ENCODE measurements at regions not wholly inside any gene's neighbourhood (a gene's known extent, or its start where the extent isn't known, plus 50 kb on each side); places are given as distances from the start of the nearest gene placed in this dataset.

DNA sequence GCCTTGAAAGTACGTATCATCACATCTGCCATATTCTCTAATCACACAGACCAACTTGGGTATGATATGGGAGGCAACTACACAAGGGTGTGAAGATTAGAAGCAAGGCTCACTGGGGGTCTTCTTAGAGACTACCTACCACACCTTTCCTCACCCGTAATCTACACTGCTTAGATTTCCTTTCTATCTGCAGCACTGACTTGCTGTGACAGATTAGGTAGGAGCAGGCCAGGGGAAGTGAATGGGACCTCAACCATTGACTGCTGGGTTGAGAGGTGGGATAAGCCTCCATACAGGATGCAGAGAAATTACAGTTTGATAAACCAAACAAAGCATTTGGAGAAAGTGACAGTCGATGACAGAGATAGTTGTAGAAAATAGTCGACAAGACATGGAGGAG is 119.0 kb upstream of the SERPINE2 start:
- no peak for TF ChIP-seq POLR2AphosphoS5 (IDR thresholded peaks at IDR 0.05)
- TF ChIP-seq, protein P1, sequence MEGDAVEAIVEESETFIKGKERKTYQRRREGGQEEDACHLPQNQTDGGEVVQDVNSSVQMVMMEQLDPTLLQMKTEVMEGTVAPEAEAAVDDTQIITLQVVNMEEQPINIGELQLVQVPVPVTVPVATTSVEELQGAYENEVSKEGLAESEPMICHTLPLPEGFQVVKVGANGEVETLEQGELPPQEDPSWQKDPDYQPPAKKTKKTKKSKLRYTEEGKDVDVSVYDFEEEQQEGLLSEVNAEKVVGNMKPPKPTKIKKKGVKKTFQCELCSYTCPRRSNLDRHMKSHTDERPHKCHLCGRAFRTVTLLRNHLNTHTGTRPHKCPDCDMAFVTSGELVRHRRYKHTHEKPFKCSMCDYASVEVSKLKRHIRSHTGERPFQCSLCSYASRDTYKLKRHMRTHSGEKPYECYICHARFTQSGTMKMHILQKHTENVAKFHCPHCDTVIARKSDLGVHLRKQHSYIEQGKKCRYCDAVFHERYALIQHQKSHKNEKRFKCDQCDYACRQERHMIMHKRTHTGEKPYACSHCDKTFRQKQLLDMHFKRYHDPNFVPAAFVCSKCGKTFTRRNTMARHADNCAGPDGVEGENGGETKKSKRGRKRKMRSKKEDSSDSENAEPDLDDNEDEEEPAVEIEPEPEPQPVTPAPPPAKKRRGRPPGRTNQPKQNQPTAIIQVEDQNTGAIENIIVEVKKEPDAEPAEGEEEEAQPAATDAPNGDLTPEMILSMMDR (IDR thresholded peaks at IDR 0.05) = no peak

Measured in transverse colon (tissue), 4 donors.